VCaP (cell line): ENCODE measurements at regions not wholly inside any gene's neighbourhood (a gene's known extent, or its start where the extent isn't known, plus 50 kb on each side); places are given as distances from the start of the nearest gene placed in this dataset.

Source experiments
- H3K27ac ChIP-seq: fragments of 450-650 bp; 2 replicates; pipeline ENCODE4 v1.5.1; 2017
- TF ChIP-seq, protein P1 (sequence below): fragments of 450-650 bp; conservative IDR thresholded peaks from 2 replicates; pipeline ENCODE4 v1.5.1; 2017; ENCODE audit warnings: mild to moderate bottlenecking, moderate library complexity

DNA sequence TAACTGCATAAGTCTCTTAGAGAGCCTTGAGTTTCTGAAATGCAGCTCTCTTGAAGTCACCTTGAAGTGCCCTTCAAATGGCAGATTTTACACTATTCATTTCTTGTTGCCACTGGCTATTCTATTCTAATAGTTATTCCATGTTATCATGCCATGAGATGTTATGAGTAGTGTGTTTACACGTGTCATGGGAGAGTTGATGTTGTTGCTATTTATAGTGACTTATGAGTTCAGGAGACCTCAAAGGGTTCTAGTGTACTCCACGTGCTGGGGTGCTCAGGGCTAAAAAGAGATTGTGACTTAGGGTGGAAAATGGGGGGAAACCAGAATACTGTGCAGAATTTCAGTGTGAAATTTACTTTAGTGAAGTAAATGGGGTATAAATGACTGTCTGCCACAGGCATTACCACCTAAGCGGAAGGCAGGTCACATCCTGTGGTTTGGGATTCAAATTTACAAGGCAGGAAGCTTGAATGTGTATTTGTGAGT is 77.1 kb upstream of the SLC4A4 start:
- TF ChIP-seq, protein P1, sequence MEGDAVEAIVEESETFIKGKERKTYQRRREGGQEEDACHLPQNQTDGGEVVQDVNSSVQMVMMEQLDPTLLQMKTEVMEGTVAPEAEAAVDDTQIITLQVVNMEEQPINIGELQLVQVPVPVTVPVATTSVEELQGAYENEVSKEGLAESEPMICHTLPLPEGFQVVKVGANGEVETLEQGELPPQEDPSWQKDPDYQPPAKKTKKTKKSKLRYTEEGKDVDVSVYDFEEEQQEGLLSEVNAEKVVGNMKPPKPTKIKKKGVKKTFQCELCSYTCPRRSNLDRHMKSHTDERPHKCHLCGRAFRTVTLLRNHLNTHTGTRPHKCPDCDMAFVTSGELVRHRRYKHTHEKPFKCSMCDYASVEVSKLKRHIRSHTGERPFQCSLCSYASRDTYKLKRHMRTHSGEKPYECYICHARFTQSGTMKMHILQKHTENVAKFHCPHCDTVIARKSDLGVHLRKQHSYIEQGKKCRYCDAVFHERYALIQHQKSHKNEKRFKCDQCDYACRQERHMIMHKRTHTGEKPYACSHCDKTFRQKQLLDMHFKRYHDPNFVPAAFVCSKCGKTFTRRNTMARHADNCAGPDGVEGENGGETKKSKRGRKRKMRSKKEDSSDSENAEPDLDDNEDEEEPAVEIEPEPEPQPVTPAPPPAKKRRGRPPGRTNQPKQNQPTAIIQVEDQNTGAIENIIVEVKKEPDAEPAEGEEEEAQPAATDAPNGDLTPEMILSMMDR = no peak

DNA sequence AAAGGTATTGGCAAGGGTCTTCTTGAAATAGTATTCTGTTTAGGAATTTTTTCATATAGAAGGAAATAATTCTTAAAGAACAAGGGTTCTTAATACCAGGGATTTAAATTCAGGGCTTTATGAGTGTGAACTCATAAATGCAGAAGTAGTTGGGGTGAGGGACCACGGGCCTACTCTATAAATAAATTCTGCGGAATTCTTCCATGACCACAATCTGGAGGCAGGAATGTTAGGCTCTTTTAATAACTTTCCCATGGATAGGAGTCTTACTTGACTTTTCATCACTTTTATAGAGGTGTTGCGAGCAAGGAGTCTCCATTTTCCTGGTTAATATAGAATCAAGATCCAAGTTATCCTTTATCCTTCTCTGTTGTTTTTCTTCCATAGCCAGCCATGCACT is 76.7 kb upstream of the SLC4A4 start:
- TF ChIP-seq, protein P1 = no peak
- no peak overlapping the region for H3K27ac ChIP-seq

More for the DNA sequence above, 77.1 kb upstream of the SLC4A4 start:
- no peak overlapping the region for H3K27ac ChIP-seq

DNA sequence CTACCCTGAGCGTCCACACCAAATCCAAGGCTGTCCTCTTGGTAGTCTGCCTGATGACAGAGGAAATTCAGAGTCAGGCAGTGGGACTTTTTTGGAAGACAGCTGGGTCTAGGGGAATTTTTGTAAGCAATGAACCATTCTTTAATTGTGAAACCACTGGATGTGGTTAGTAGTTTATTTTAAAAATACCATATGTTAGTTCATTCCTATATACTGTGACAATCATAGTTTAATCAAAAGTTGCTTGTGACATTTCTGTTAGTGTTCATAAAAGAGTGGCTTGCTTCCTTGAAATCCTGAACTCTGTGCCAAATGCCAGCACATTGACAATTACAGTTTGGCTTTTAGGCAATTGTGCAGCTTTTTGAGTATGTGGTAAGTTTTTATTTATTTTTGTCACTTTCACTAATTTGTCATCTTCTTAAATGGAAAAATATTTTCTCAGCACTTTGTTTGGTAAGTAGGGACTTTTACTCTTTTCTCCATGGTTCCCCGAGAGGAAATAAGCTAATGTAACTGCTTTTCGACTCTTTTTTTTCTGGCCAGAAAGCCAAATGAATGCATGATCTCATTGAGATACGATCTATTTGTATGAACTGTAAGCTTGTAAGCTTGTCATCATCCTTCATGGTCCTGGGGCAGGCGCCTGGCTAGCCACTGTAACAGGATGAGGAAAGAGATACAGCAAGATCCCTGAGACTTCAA is 72.6 kb upstream of the SLC4A4 start:
- TF ChIP-seq, protein P1 = no peak

GRCh38 chr4:71267244-71267643 is 71.6 kb upstream of the SLC4A4 start:
- no peak overlapping the region for H3K27ac ChIP-seq
- TF ChIP-seq, protein P1 = no peak

More for the DNA sequence above, 72.6 kb upstream of the SLC4A4 start:
- H3K27ac ChIP-seq = no peak overlapping the region

GRCh38 chr4:71268166-71268565 is 70.7 kb upstream of the SLC4A4 start:
- H3K27ac ChIP-seq = no peak overlapping the region
- TF ChIP-seq, protein P1 = no peak

GRCh38 chr4:71269233-71269632 is 69.6 kb upstream of the SLC4A4 start:
- TF ChIP-seq, protein P1 = no peak
- no peak overlapping the region for H3K27ac ChIP-seq

DNA sequence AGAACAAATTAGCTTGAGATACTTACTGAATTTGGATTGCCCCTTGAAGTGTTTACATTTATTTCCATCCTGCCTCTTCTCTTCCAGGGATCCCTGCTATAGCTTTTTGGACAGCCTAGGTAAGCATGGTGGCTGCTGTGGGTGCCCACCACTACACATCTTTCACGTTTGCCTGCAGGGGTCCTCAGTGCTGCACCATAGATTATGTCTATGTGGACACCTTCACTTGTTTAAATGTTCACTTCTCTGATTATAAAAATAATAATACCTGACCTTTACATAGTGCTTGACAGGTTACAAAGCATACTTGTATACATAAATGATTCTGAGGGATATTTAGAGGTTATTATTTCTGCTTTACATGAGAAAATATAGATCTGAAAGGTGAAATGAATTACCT is 67.9 kb upstream of the SLC4A4 start:
- no peak overlapping the region for H3K27ac ChIP-seq
- TF ChIP-seq, protein P1 = peak; percentile 78
